DND-41 (cell line): ENCODE measurements at regions not wholly inside any gene's neighbourhood (a gene's known extent, or its start where the extent isn't known, plus 50 kb on each side); places are given as distances from the start of the nearest gene placed in this dataset.

ENCODE experiments used
- ATAC-seq: fragments of 200-7000 bp; cut with Tn5 transposase; 3 replicates; pipeline ENCODE4 v1.9.1; 2021; ENCODE audit warnings: low read depth; ENCODE audit not compliant: insufficient read depth
- DNase-seq: peaks from one replicate; pipeline ENCODE4 v3.0.0-alpha.2; 2020
- H2AFZ ChIP-seq: 2 replicates; pipeline ENCODE4 v1.6.0; 2012; ENCODE audit warnings: low read depth, low read length
- H3K27ac ChIP-seq: 2 replicates; pipeline ENCODE4 v1.5.1; 2012; ENCODE audit warnings: low read length, inconsistent platforms
- H3K27me3 ChIP-seq: fragments of 200-600 bp; sonication (generic); 2 replicates; pipeline ENCODE4 v1.6.0; 2012; ENCODE audit warnings: low read length, mild to moderate bottlenecking, inconsistent platforms; ENCODE audit not compliant: insufficient read depth, poor library complexity
- H3K36me3 ChIP-seq: 2 replicates; pipeline ENCODE4 v1.5.1; 2012; ENCODE audit warnings: low read length, inconsistent platforms; ENCODE audit not compliant: insufficient read depth
- H3K4me1 ChIP-seq: 2 replicates; pipeline ENCODE4 v1.5.1; 2012; ENCODE audit warnings: mild to moderate bottlenecking, low read length; ENCODE audit not compliant: insufficient read depth
- H3K4me2 ChIP-seq: 2 replicates; pipeline ENCODE4 v1.6.0; 2012; ENCODE audit warnings: mild to moderate bottlenecking, moderate library complexity, low read length, inconsistent platforms; ENCODE audit not compliant: insufficient read depth
- H3K4me3 ChIP-seq, 2 experiments: fragments of 200-600 bp in 1 of 2; shearing (Covaris generic) in 1 of 2; 2 replicates each; pipeline ENCODE4 v1.5.1; 2012 to 2016; ENCODE audit warnings: inconsistent platforms in 2 of 2, low read length in 2 of 2, mild to moderate bottlenecking in 2 of 2, low read depth in 1 of 2, moderate library complexity in 1 of 2
- H3K79me2 ChIP-seq: 2 replicates; pipeline ENCODE4 v1.6.0; 2012; ENCODE audit warnings: low read length, inconsistent platforms; ENCODE audit not compliant: insufficient read depth
- H3K9ac ChIP-seq: 2 replicates; pipeline ENCODE4 v1.6.0; 2012; ENCODE audit warnings: low read depth, mild to moderate bottlenecking, inconsistent platforms, low read length, moderate library complexity
- H3K9me3 ChIP-seq: 2 replicates; pipeline ENCODE4 v1.5.1; 2012; ENCODE audit warnings: low read length, moderate library complexity, mild to moderate bottlenecking, inconsistent platforms; ENCODE audit not compliant: insufficient read depth, severe bottlenecking
- H4K20me1 ChIP-seq: 2 replicates; pipeline ENCODE4 v1.6.0; 2012; ENCODE audit warnings: low read length; ENCODE audit not compliant: insufficient read depth
- CTCF ChIP-seq: IDR thresholded peaks from 2 replicates; pipeline ENCODE4 v1.5.1; 2012; ENCODE audit warnings: borderline replicate concordance, low read length, moderate library complexity, mild to moderate bottlenecking; ENCODE audit not compliant: poor library complexity, severe bottlenecking; ENCODE audit errors: extremely low read depth
- EZH2 ChIP-seq: IDR thresholded peaks from 3 replicates; pipeline ENCODE4 v1.6.1; 2012; ENCODE audit warnings: borderline replicate concordance, low read depth, mild to moderate bottlenecking, moderate library complexity, low read length, inconsistent platforms; ENCODE audit not compliant: severe bottlenecking

GRCh38 chr14:50035214-50035613, 81.2 kb downstream of the VCPKMT start:
- Histone ChIP-seq H3K27ac (no peak overlapping the region), H3K9ac (no peak overlapping the region), H3K79me2 (no peaks in the 10 kb centered on the region), H3K4me1 (peaks cover 6% of the 10 kb centered on the region), H4K20me1 (no peaks in the 10 kb centered on the region), H3K4me3 (no peak overlapping the region), H3K36me3 (no peaks in the 10 kb centered on the region), H3K9me3 (no peaks in the 10 kb centered on the region), H3K27me3 (no peaks in the 10 kb centered on the region), H2AFZ (no peak overlapping the region), H3K4me2 (no peak overlapping the region)
- DNase-seq (no peak), ATAC-seq (no peak)
- TF ChIP-seq CTCF (no peak), EZH2 (no peak)

- ATAC-seq: no peak
- H3K79me2 ChIP-seq: no peaks in the 10 kb centered on the region
- H4K20me1 ChIP-seq: no peaks in the 10 kb centered on the region
- TF ChIP-seq EZH2 (no peak), CTCF (no peak)
- no peak overlapping the region for H3K9ac ChIP-seq
- no peak overlapping the region for H2AFZ ChIP-seq
- no peak for DNase-seq
- H3K27me3 ChIP-seq: no peaks in the 10 kb centered on the region
- H3K27ac ChIP-seq: no peak overlapping the region
- H3K4me3 ChIP-seq: no peak overlapping the region
- H3K36me3 ChIP-seq: no peaks in the 10 kb centered on the region
- H3K4me1 ChIP-seq: peaks cover 16% of the 10 kb centered on the region
- H3K4me2 ChIP-seq: no peak overlapping the region
- H3K9me3 ChIP-seq: no peaks in the 10 kb centered on the region
Measured at GRCh38 chr14:50036211-50036610, 80.2 kb downstream of the VCPKMT start.

GRCh38 chr14:50036637-50037036, 79.7 kb downstream of the VCPKMT start:
- DNase-seq (no peak), ATAC-seq (no peak)
- Histone ChIP-seq H3K27me3 (no peaks in the 10 kb centered on the region), H3K9me3 (no peaks in the 10 kb centered on the region), H4K20me1 (no peaks in the 10 kb centered on the region), H3K36me3 (no peaks in the 10 kb centered on the region), H3K9ac (no peak overlapping the region), H3K79me2 (no peaks in the 10 kb centered on the region), H2AFZ (no peak overlapping the region), H3K4me3 (no peak overlapping the region), H3K27ac (no peak overlapping the region), H3K4me1 (peaks cover 17% of the 10 kb centered on the region), H3K4me2 (no peak overlapping the region)
- TF ChIP-seq CTCF (no peak), EZH2 (no peak)

GRCh38 chr14:50037240-50037639, 79.1 kb downstream of the VCPKMT start:
- Histone ChIP-seq H4K20me1 (no peaks in the 10 kb centered on the region), H2AFZ (no peak overlapping the region), H3K27ac (no peak overlapping the region), H3K27me3 (no peaks in the 10 kb centered on the region), H3K9ac (no peak overlapping the region), H3K9me3 (no peaks in the 10 kb centered on the region), H3K4me2 (no peak overlapping the region), H3K79me2 (no peaks in the 10 kb centered on the region), H3K4me1 (peaks cover 17% of the 10 kb centered on the region), H3K4me3 (no peak overlapping the region), H3K36me3 (no peaks in the 10 kb centered on the region)
- ATAC-seq (no peak), DNase-seq (no peak)
- TF ChIP-seq CTCF (no peak), EZH2 (no peak)
